C1 segment of cervical spinal cord (tissue), 14 donors: ENCODE measurements at regions not wholly inside any gene's neighbourhood (a gene's known extent, or its start where the extent isn't known, plus 50 kb on each side); places are given as distances from the start of the nearest gene placed in this dataset.
"Not testable (repeated sequence)": the region's sequence is repeated elsewhere in the genome, so short reads cannot be mapped to it uniquely, and the experiment has no call there.

Experiments
- DNase-seq, 14 donors: peaks; one replicate each; lab custom pipeline; 2025; lab: John Stamatoyannopoulos, UW

DNA sequence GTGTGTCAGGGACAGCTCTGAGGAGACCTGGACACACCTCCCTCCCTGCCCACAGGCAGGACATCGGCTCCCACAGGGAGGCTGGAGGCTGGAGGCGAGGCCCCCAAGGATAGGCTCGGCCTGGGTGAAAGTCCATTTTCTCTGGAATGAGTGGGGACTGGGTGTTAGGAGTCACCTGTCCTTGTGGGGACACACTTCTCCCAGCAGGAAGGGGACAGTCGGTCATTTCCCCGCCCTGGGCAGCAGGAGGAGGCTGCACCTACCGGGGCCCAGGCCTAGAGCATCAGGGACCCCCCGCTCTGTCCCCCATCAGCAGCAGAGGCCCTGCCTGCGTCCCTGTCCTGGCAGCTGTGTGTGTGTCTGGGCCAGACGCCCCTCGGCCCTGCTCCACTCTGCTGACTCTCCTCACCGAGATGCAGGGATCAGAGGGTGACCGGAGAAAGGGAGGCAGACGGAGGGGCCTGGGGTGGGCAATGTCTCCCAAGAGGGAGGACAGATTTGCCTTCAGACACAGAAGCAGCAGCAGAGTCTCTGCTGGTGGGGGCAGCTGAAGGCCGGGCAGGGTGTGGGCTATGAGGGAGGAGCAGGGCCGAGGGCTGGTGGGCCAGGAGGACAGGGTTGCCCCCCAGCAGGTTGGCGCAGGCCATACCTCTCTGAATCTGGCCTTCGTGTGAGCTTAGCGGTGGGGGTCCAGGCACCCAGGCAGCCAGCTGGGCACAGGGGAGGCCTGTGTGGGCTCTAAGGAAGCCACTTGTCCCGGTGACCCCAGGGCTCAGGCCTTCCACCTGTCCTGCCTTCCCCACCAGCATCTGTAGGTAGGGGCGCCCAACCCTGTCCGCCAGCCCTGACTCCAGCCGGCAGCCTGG, 125.7 kb upstream of the NKX1-1 start:
- DNase-seq, result no peak

DNA sequence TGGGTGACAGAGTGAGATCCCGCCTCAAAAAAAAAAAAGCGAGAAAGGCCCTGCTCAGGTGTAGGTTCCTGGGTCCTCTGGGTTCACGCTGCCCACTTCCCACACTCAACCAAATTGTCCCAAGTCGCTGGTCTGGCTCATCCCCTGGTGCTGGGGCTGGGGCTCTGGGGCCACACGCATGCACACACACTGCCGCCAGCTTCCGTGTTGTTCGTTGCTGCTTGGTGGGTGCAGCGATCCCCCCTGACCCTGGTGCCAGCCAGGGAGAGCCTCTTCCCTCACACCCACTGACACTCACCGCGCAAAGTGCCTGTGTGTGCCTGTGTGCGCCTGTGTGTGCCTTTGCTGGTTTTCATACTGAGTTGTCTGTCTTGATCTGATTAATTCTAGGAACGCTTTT, 124.1 kb upstream of the NKX1-1 start:
- DNase-seq, result no peak

- no peak for DNase-seq
Observed at GRCh38 chr4:1524761-1525160, 118.5 kb upstream of the NKX1-1 start.

- no peak for DNase-seq
Observed at GRCh38 chr4:1523907-1524636, 117.8 kb upstream of the NKX1-1 start.

DNA sequence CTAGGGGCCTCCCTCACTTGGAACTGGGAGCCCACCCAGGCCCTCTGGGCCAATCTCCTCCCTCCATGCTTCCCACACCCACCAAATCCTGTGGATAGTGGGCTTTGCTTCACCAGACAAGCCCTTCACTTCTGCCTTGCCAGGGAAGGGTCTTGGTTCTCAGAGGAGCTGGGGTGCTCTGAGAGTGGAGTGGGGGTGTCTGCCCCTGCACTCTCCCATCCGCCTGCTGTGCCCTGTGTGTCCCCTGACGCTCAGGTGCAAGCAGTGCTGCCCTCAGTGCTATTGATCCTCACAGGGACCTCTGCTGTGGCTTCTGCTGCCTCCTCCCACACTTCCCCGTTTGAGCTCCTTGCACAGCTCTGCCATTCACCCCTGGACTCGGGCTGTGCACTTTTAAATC, 117.3 kb upstream of the NKX1-1 start:
- no peak for DNase-seq

DNA sequence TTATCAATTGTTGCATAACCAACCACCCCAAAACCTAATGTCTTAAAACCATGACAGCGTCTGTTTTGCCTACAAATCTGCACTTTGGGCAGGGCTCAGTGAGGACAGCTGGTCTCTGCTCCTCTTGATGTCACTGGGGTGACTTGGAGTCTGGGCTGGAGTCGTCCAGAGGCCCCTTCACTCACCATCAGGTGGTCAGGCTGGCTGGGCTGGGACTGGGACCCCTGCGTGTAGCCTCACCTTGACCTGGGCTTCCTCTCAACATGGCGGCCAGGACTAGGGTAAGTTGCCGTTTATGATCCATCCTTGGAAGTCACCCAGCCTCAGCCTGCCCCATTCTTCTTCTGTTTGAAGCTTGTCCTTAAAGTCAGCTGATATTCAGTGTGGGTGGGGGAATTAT, 116.8 kb upstream of the NKX1-1 start:
- no peak for DNase-seq

DNA sequence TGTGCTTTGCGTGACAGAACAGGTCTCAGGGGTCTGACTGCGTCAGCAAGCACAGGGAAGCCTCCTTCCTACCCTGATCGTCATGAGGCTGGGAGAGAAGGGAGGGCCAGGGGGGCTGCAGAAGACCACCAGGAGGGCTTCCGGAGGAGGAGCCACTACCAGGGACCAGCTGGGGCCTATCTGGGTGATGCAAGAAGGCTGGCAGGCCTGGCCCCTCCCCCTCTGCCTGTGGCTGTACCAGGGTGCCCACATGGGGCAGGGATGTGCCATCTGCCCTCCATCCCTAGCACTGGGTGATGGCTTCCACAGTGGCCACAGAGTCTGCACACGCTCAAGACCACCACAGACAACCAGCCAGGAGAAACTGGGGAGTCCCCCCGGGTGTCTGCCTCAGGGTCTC, 116.4 kb upstream of the NKX1-1 start:
- DNase-seq, result no peak

- DNase-seq, result no peak
Observed at GRCh38 chr4:1521821-1522361, 115.6 kb upstream of the NKX1-1 start.

DNA sequence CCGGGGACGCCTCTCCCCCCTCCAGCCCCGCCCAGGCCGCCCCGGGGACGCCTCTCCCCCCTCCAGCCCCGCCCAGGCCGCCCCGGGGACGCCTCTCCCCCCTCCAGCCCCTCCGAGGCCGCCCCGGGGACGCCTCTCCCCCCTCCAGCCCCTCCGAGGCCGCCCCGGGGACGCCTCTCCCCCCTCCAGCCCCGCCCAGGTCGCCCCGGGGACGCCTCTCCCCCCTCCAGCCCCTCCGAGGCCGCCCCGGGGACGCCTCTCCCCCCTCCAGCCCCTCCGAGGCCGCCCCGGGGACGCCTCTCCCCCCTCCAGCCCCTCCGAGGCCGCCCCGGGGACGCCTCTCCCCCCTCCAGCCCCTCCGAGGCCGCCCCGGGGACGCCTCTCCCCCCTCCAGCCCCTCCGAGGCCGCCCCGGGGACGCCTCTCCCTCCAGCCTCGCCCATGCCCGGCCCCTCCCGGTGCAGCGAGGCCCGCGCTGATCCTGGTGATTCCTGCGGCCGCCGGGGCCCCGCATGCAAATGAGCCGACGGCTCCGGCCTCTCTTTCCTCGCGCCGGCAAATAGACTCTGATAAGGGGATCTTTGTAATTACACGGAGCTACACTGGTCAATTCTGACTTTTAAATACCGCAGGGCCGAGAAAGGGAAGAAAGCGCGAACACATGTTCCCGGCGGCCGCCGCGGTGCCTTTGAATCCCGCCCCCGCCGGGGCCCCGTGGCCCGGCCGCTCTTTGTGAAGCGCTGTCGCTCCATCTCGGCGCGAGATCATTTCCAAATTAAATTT, 114.7 kb upstream of the NKX1-1 start:
- DNase-seq, result not testable (repeated sequence)

DNA sequence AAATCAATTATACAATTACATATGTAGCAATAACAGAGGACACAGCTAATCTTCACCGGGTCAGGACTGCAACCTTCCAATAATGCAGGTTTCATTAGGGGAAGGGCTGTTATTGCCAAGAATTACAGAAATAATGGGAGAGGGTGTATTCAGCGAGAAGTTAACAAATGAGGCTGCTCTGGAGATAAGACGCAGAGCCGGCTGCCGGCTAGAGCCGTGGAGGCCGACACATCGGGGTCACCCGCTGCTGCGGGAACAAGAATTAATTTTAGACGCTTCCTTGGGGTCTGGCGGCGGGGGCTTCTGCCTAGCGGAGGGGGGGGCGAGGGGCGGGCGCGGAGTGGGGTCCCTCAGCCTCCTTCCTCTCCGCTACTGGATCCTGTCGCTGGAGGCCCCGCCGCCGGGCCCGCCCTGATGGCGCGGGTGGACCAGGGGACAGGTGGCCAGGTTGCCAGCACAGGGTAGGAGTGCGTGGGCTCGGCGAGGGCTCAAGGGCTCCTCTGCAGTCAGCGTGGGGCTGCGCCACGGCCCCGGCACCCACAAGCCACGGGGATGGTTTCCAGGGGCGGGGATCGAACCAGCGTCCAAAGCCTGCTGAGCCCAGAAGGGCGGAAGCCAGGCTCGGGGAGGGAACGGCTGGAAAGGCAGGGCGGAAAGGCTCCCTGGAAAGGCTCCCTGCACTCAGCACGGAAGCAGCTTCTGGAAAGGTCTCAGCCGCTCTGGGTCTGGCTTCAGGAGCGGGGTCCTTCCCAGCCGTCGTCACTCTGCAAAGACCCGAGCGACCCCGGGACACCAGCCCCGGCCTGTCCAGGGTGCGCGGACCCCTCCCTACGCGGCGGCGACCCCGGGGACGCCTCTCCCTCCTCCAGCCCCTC, 113.8 kb upstream of the NKX1-1 start:
- no peak for DNase-seq

DNA sequence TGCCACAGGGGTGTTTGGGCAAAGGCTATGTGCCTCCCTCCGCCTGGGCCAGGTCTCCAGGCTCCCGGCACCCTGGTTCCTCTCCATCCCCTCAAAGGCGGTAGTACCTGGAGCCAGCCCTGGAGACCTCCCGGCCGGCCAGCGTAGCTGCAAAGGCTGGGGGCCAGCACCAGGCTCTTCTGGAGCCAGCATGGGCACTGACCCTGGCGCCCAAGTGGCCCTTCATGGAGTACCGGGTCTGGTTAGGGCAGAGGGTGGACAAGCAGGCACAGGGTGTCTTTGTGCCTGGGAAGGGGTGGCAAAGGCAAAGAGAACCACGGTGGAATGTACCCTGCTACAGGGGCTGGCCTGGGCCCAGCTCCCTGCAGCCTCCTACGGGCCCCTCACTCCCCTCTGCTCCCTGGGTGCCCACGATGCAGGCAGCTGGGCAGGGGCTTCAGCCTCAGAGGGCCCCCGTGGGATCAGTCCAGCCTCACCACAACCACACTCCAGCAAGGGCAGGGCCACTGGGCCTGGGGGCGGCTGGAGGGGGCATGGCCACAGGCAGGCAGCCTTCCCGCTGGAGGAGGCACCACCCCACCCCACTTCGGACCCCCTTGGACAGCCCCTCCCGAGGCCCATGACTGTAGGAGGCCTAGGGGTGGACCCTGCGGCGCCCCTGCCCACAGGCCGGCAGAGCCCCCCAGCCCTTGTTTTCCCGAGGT, 112.9 kb upstream of the NKX1-1 start:
- DNase-seq, result no peak

DNA sequence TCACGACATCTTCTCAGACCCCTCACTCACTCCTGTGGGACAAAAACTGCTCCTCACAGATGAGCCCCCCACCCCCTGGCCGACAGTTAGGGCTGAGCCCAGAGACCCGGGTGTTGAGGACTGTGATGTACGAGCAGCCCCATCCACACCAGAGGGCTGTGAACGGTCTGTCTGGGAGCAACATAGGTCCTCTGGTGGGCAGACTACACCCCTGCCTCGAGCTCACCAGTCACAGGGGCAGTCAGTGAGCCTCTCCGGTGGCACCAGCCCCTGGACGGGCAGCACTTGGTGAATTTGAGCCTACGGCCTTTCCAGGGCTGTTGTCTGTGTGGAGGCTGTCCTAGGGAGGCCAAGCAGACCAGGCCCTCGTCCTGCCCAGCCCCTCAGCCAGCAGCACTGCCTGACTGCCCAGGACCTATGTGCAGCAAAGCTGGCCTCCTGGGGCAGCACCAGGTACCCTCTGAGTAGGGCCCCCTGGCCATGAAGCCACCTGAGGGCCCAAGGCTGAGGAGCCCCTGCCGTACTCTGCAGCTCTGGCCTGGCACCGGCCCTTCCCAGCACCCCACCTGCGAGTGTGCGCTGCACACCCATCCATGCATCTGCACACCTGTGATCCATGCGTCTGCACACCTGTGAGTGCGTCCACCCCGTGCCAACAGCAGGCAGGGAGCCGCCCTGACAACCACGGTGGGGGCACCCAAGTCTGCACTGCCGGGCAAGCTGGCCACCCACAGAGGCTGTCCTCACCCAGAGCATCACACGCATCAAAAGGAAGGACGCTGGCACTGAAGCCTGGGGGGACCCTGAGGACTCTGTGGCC, 111.6 kb upstream of the NKX1-1 start:
- no peak for DNase-seq

GRCh38 chr4:1516881-1517480, 110.7 kb upstream of the NKX1-1 start:
- no peak for DNase-seq

GRCh38 chr4:1516261-1516660, 110.0 kb upstream of the NKX1-1 start:
- no peak for DNase-seq

- no peak for DNase-seq
Observed at GRCh38 chr4:1515763-1516162, 109.5 kb upstream of the NKX1-1 start.

- no peak for DNase-seq
Observed at GRCh38 chr4:1515156-1515555, 108.9 kb upstream of the NKX1-1 start.

DNA sequence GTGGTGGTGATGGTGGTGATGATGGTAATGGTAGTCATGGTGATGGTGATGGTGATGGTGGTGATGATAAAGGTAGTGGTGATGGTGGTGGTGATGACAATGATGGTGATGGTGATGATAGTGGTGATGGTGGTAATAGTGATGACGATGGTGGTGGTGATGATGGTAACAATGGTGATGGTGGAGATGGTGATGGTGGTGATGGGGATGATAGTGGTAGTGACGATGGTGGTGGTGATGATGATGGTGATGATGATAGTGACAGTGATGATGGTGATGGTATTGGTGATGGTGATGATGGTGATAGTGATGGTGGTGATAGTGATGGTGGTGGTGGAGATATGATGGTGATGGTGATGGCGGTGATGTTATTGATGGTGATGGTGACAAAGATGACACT, 108.4 kb upstream of the NKX1-1 start:
- no peak for DNase-seq

GRCh38 chr4:1513936-1514483, 107.8 kb upstream of the NKX1-1 start:
- no peak for DNase-seq
